NOMO-1 treated with DMSO at 0.1 percent for 48 hours (cell line): ENCODE measurements at regions not wholly inside any gene's neighbourhood (a gene's known extent, or its start where the extent isn't known, plus 50 kb on each side); places are given as distances from the start of the nearest gene placed in this dataset.

Experiments
- DNase-seq: peaks from one replicate; lab custom pipeline; 2025; ENCODE audit not compliant: unreplicated experiment; lab: John Stamatoyannopoulos, UW

GRCh38 chr11:104830508-104830907 lies 67.8 kb downstream of the CASP12 start:
- DNase-seq = no peak

GRCh38 chr11:104830080-104830479 lies 68.2 kb downstream of the CASP12 start:
- no peak for DNase-seq

GRCh38 chr11:104826772-104827171 lies 71.5 kb downstream of the CASP12 start:
- no peak for DNase-seq

GRCh38 chr11:104823657-104824056 lies 74.6 kb downstream of the CASP12 start:
- DNase-seq = no peak

GRCh38 chr11:104820431-104820830 lies 77.8 kb downstream of the CASP12 start:
- DNase-seq = no peak

GRCh38 chr11:104819603-104820002 lies 78.7 kb downstream of the CASP12 start:
- DNase-seq = no peak

- DNase-seq = no peak
Measured at GRCh38 chr11:104819107-104819506, 79.2 kb downstream of the CASP12 start.

GRCh38 chr11:104817973-104818372 lies 80.3 kb downstream of the CASP12 start:
- no peak for DNase-seq

- DNase-seq = no peak
Measured at GRCh38 chr11:104813532-104813931, 84.7 kb downstream of the CASP12 start.

- no peak for DNase-seq
Measured at GRCh38 chr11:104812103-104812788, 86.0 kb downstream of the CASP12 start.

- DNase-seq = no peak
Measured at GRCh38 chr11:104803776-104804175, 94.5 kb downstream of the CASP12 start.

- DNase-seq = peak; percentile 10
Measured at GRCh38 chr11:104799251-104799650, 99.0 kb downstream of the CASP12 start.

GRCh38 chr11:104798789-104799188 lies 99.5 kb downstream of the CASP12 start:
- peak; percentile 59 for DNase-seq

- no peak for DNase-seq
Measured at GRCh38 chr11:104796301-104796700, 102.0 kb downstream of the CASP12 start.

GRCh38 chr11:104795501-104796213 lies 102.6 kb downstream of the CASP12 start:
- no peak for DNase-seq

- no peak for DNase-seq
Measured at GRCh38 chr11:104792861-104793260, 105.4 kb downstream of the CASP12 start.

GRCh38 chr11:104791896-104792295 lies 106.4 kb downstream of the CASP12 start:
- no peak for DNase-seq

- DNase-seq = no peak
Measured at GRCh38 chr11:104784684-104785460, 113.4 kb downstream of the CASP12 start.

GRCh38 chr11:104783241-104783640 lies 115.0 kb downstream of the CASP12 start:
- DNase-seq = no peak

- DNase-seq = no peak
Measured at GRCh38 chr11:104782377-104782754, 115.9 kb downstream of the CASP12 start.

GRCh38 chr11:104781719-104782376 lies 116.4 kb downstream of the CASP12 start:
- no peak for DNase-seq
